ENCODE measurements at regions not wholly inside any gene's neighbourhood (a gene's known extent, or its start where the extent isn't known, plus 50 kb on each side); places are given as distances from the start of the nearest gene placed in this dataset.

GRCh38 chr13:81480634-81481033 lies 1139.7 kb upstream of the SPRY2 start:
- Histone ChIP-seq H3K4me1 (ENCODE audit: control insufficient read depth, insufficient read depth, low read length) (no peaks in the 10 kb centered on the region), H2AK5ac (ENCODE audit: low read depth, low read length) (no peak overlapping the region), H3K4ac (ENCODE audit: low read depth, low read length) (no peak overlapping the region), H2BK15ac (ENCODE audit: low read depth, low read length) (no peak overlapping the region), H3K4me2 (ENCODE audit: low read depth, low read length) (no peak overlapping the region), H4K91ac (ENCODE audit: insufficient read depth, low read depth, low read length) (no peak overlapping the region), H3K23ac (ENCODE audit: low read depth, low read length) (no peak overlapping the region), H2BK120ac (ENCODE audit: low read depth, low read length) (no peak overlapping the region), H3K27me3 (ENCODE audit: control insufficient read depth, insufficient read depth, low read length) (no peaks in the 10 kb centered on the region), H2AK9ac (replicated peaks; ENCODE audit: low read depth, low read length, poor library complexity) (no peak overlapping the region), H3K27ac (ENCODE audit: insufficient read depth, low read length) (no peak overlapping the region), H2BK5ac (ENCODE audit: low read depth, low read length, poor library complexity, severe bottlenecking) (no peak overlapping the region), H3K18ac (ENCODE audit: low read depth, low read length) (no peak overlapping the region), H3K9ac (ENCODE audit: low read depth, low read length) (no peak overlapping the region), H3K9me1 (ENCODE audit: insufficient read depth, low read length) (no peaks in the 10 kb centered on the region), H2BK20ac (ENCODE audit: low read depth, low read length) (no peak overlapping the region), H4K5ac (ENCODE audit: low read depth, low read length) (no peak overlapping the region), H4K8ac (ENCODE audit: low read depth in 2 of 2, low read length in 2 of 2) (no peak overlapping the region), H3K4me3 (ENCODE audit: insufficient read depth, low read depth, low read length) (no peak overlapping the region), H3K36me3 (ENCODE audit: control insufficient read depth, insufficient read depth, low read length) (no peaks in the 10 kb centered on the region), H4K20me1 (ENCODE audit: insufficient read depth, low read length) (no peaks in the 10 kb centered on the region), H2AFZ (replicated peaks; ENCODE audit: low read length, poor library complexity) (no peak overlapping the region), H3K14ac (replicated peaks; ENCODE audit: low read depth, low read length) (no peak overlapping the region), H3K9me3 (ENCODE audit: control insufficient read depth, insufficient read depth, low read length) (no peaks in the 10 kb centered on the region), H3K79me1 (ENCODE audit: low read depth in 1 of 2, low read length in 2 of 2) (no peaks in the 10 kb centered on the region), H3K56ac (ENCODE audit: extremely low read depth, insufficient read depth, low read length) (no peak overlapping the region)
- ChIA-PET CTCF (no interaction called here), POLR2A (ENCODE audit: unreplicated experiment) (no interaction called here)
- ATAC-seq (ENCODE audit: low read depth), result no peak
- WGBS, 2 experiments (ENCODE audit: extremely low coverage in 2 of 2, insufficient read length in 1 of 2), result no CpG with 5 or more reads among the region's 2 CpGs
- no peak for TF ChIP-seq RCOR1 (IDR thresholded peaks at IDR 0.05; ENCODE audit: insufficient replicate concordance, low read length)
- no peak for TF ChIP-seq USF2 (IDR thresholded peaks at IDR 0.05; ENCODE audit: low read depth, low read length)
- no peak for TF ChIP-seq MXI1 (IDR thresholded peaks at IDR 0.05; ENCODE audit: borderline replicate concordance, low read depth, low read length)
- no peak for TF ChIP-seq MAZ (IDR thresholded peaks at IDR 0.05; ENCODE audit: borderline replicate concordance, low read depth, low read length)
- no peak for TF ChIP-seq RFX5 (IDR thresholded peaks at IDR 0.05; ENCODE audit: low read depth, low read length)
- TF ChIP-seq CHD1 (IDR thresholded peaks at IDR 0.05; ENCODE audit: low read depth, low read length), result no peak
- TF ChIP-seq CTCF (conservative IDR thresholded peaks at IDR 0.05; ENCODE audit: low read depth, low read length), result no peak
- TF ChIP-seq SMC3 (IDR thresholded peaks at IDR 0.05; ENCODE audit: low read depth, low read length), result no peak
- no peak for TF ChIP-seq MAFK (IDR thresholded peaks at IDR 0.05; ENCODE audit: low read depth, low read length)
- TF ChIP-seq CEBPB (IDR thresholded peaks at IDR 0.05; ENCODE audit: low read depth, low read length), result no peak
- TF ChIP-seq FOS (IDR thresholded peaks at IDR 0.05; ENCODE audit: low read depth, low read length), result no peak
- TF ChIP-seq POLR2A (IDR thresholded peaks at IDR 0.05; ENCODE audit: low read depth, low read length), result no peak
- no peak for TF ChIP-seq ELK1 (IDR thresholded peaks at IDR 0.05; ENCODE audit: borderline replicate concordance, low read depth, low read length)
- no peak for TF ChIP-seq RAD21 (IDR thresholded peaks at IDR 0.05; ENCODE audit: low read length)
- intact Hi-C loops (cut with micrococcal nuclease), result no loop called here
- no peak for DNase-seq
- BruUV-seq (replicated peaks), result no TSS peak
- dilution Hi-C loops (cut with HindIII; ENCODE audit: low sequenced_read_pairs, unreplicated experiment), result no loop called here
- in situ Hi-C loops (cut with MboI; ENCODE audit: low sequenced_read_pairs), result no loop called here

All from IMR-90 (cell line).